ENCODE measurements at regions not wholly inside any gene's neighbourhood (a gene's known extent, or its start where the extent isn't known, plus 50 kb on each side); places are given as distances from the start of the nearest gene placed in this dataset.
"Not testable (repeated sequence)": the region's sequence is repeated elsewhere in the genome, so short reads cannot be mapped to it uniquely, and the experiment has no call there.

- no peak overlapping the region for H3K27ac ChIP-seq
- POLR2A ChIA-PET (ENCODE audit: low non-redundant PET), result no interaction called here
- no peak for DNase-seq (ENCODE audit: low spot score)
- CTCF ChIA-PET, result no interaction called here
- no peak for TF ChIP-seq CTCF (conservative IDR thresholded peaks at IDR 0.05; ENCODE audit: low read depth)
Observed at GRCh38 chrX:13216139-13216538, 103.7 kb downstream of the ATXN3L start.

GRCh38 chrX:13215729-13216128, 104.1 kb downstream of the ATXN3L start:
- no peak for TF ChIP-seq CTCF (conservative IDR thresholded peaks at IDR 0.05; ENCODE audit: low read depth)
- H3K27ac ChIP-seq, result no peak overlapping the region
- ChIA-PET CTCF (no interaction called here), POLR2A (ENCODE audit: low non-redundant PET) (no interaction called here)
- DNase-seq (ENCODE audit: low spot score), result no peak

GRCh38 chrX:13212191-13212651, 107.6 kb downstream of the ATXN3L start:
- H3K27ac ChIP-seq, result no peak overlapping the region
- ChIA-PET CTCF (interaction anchor here (0.6 kb wide), 1 partner anchor 12 kb away, joined by 3 read pairs; no protein-coding TSS in a partner anchor), POLR2A (ENCODE audit: low non-redundant PET) (no interaction called here)
- no peak for TF ChIP-seq CTCF (conservative IDR thresholded peaks at IDR 0.05; ENCODE audit: low read depth)
- no peak for DNase-seq (ENCODE audit: low spot score)

GRCh38 chrX:13210142-13210541, 109.7 kb downstream of the ATXN3L start:
- POLR2A ChIA-PET (ENCODE audit: low non-redundant PET); H3K27ac ChIP-seq; DNase-seq (ENCODE audit: low spot score); CTCF ChIA-PET: not testable (repeated sequence)

- H3K27ac ChIP-seq; POLR2A ChIA-PET (ENCODE audit: low non-redundant PET); CTCF ChIA-PET; DNase-seq (ENCODE audit: low spot score): not testable (repeated sequence)
Observed at GRCh38 chrX:13209704-13210103, 110.1 kb downstream of the ATXN3L start.

DNA sequence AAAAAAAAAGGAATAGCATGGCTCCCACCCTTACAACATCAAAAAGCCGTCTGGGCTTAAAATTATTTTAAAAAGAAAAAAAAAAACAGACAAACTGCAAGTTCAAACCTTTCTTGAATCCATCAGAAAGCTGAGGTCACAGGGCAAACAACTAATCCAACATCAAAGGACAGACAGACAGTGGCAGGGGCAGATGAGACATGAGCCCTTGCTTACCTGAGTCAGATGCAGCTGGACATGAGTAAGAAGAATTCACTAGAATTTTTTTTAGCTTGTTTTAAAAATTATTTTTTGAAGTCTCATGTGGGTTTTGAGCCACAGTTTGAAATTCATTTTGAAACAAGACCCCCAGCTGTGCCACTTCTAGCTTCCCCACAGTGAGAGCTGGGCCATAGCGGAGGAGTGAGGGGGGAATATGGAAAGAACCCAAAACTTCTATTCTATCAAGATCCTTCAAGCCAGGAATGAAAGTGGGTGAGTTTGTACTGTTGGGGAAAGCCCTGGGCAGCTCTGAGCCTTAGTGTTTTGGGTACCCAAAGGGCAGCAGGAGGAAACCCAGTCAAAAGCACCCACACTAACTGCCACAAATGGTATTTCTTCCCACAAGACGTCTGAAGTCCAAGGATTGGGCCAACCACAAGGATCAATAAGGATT, 111.4 kb downstream of the ATXN3L start:
- ChIA-PET POLR2A (ENCODE audit: low non-redundant PET) (no interaction called here), CTCF (no interaction called here)
- H3K27ac ChIP-seq, result no peak overlapping the region

GRCh38 chrX:13203271-13203670, 116.6 kb downstream of the ATXN3L start:
- H3K27ac ChIP-seq, result no peak overlapping the region
- CTCF ChIA-PET, result interaction anchor here (0.6 kb wide), 1 partner anchor 317 kb away, joined by 3 read pairs; no protein-coding TSS in a partner anchor
- POLR2A ChIA-PET (ENCODE audit: low non-redundant PET), result no interaction called here

More for the DNA sequence above, 111.4 kb downstream of the ATXN3L start:
- TF ChIP-seq CTCF (conservative IDR thresholded peaks at IDR 0.05; ENCODE audit: low read depth), result no peak
- no peak for DNase-seq (ENCODE audit: low spot score)

More at GRCh38 chrX:13203271-13203670, 116.6 kb downstream of the ATXN3L start:
- DNase-seq (ENCODE audit: low spot score), result no peak
- no peak for TF ChIP-seq CTCF (conservative IDR thresholded peaks at IDR 0.05; ENCODE audit: low read depth)
